Loucy (cell line): ENCODE measurements at regions not wholly inside any gene's neighbourhood (a gene's known extent, or its start where the extent isn't known, plus 50 kb on each side); places are given as distances from the start of the nearest gene placed in this dataset.

Source experiments
- CTCF ChIP-seq: fragments of 200-600 bp; sonication (generic); conservative IDR thresholded peaks from 2 replicates; pipeline ENCODE4 v1.5.1; 2014; ENCODE audit warnings: mild to moderate bottlenecking, antibody characterized with exemption, low read length
- EZH2phosphoT487 ChIP-seq: fragments of 200-600 bp; IDR thresholded peaks from 2 replicates; pipeline ENCODE4 v1.6.1; 2018; ENCODE audit warnings: antibody characterized with exemption, mild to moderate bottlenecking, moderate library complexity, borderline replicate concordance

GRCh38 chr2:59000796-59001195 is 759.7 kb upstream of the FANCL start:
- TF ChIP-seq CTCF (no peak), EZH2phosphoT487 (no peak)
